ENCODE measurements at regions not wholly inside any gene's neighbourhood (a gene's known extent, or its start where the extent isn't known, plus 50 kb on each side); places are given as distances from the start of the nearest gene placed in this dataset.
"Not testable (repeated sequence)": the region's sequence is repeated elsewhere in the genome, so short reads cannot be mapped to it uniquely, and the experiment has no call there.

DNA sequence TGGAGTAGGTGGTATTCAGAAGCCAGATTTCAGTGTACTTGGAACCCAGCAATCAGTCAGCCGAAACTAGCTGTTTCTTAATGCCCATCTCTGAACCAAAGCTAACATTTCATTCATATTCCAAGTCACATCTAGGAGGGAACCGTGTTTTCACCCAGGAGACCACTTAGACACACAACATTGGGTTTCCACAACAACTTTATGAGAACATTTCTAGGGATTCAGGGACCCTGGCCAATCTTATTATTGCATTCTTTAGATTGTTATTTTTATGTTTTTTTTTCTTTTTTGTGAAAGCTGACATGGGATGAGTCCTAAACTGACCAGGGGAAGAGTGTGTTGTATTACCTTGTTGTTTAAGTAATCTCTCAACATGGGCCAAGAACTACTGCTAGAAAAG is 72.5 kb upstream of the KIAA0040 start:
- Histone ChIP-seq H3K4me3 (ENCODE audit: control insufficient read depth in 1 of 7, extremely low read depth in 1 of 7, insufficient read depth in 4 of 7, low read depth in 2 of 7, low read length in 6 of 7) (no peak overlapping the region), H3K27ac (ENCODE audit: insufficient read depth in 1 of 2, low read depth in 1 of 2, low read length in 2 of 2, poor library complexity in 1 of 2, severe bottlenecking in 2 of 2) (no peak overlapping the region), H3K36me3 (ENCODE audit: control insufficient read depth in 4 of 4, insufficient read depth in 4 of 4, low read length in 3 of 4) (no peaks in the 10 kb centered on the region), H3K4me1 (ENCODE audit: control extremely low read depth in 1 of 4, control insufficient read depth in 4 of 4, insufficient read depth in 4 of 4, low read length in 3 of 4) (no peaks in the 10 kb centered on the region), H3K27me3 (replicated peaks in 2 of 5; ENCODE audit: control insufficient read depth in 4 of 5, insufficient read depth in 5 of 5, low read length in 4 of 5) (peaks cover 0 to 3% (median 0%) of the 10 kb centered on the region in 5 experiments), H3K9me3 (ENCODE audit: control extremely low read depth in 1 of 5, control insufficient read depth in 4 of 5, insufficient read depth in 2 of 5, low read depth in 1 of 5, low read length in 4 of 5) (peaks cover 0 to 13% (median 2%) of the 10 kb centered on the region in 5 experiments)
- no peak for DNase-seq
- CTCF ChIA-PET, result no interaction called here
- WGBS (ENCODE audit: insufficient coverage), result 85% methylated on average over 2 of the region's 2 CpGs
- POLR2A ChIA-PET, result no interaction called here

GRCh38 chr1:175262621-175263020 is 70.0 kb upstream of the KIAA0040 start:
- H3K36me3 ChIP-seq (ENCODE audit: control insufficient read depth in 4 of 4, insufficient read depth in 4 of 4, low read length in 3 of 4), result no peaks in the 10 kb centered on the region
- H3K4me1 ChIP-seq (ENCODE audit: control extremely low read depth in 1 of 4, control insufficient read depth in 4 of 4, insufficient read depth in 4 of 4, low read length in 3 of 4), result no peaks in the 10 kb centered on the region
- WGBS (ENCODE audit: insufficient coverage), result no CpG with 5 or more reads among the region's 1 CpG
- peaks cover 0 to 13% (median 2%) of the 10 kb centered on the region in 5 experiments for H3K9me3 ChIP-seq (ENCODE audit: control extremely low read depth in 1 of 5, control insufficient read depth in 4 of 5, insufficient read depth in 2 of 5, low read depth in 1 of 5, low read length in 4 of 5)
- ChIA-PET CTCF (no interaction called here), POLR2A (no interaction called here)
- no peak overlapping the region for H3K27ac ChIP-seq (ENCODE audit: insufficient read depth in 1 of 2, low read depth in 1 of 2, low read length in 2 of 2, poor library complexity in 1 of 2, severe bottlenecking in 2 of 2)
- peaks cover 0 to 3% (median 0%) of the 10 kb centered on the region in 5 experiments for H3K27me3 ChIP-seq (replicated peaks in 2 of 5; ENCODE audit: control insufficient read depth in 4 of 5, insufficient read depth in 5 of 5, low read length in 4 of 5)
- DNase-seq, result no peak
- no peak overlapping the region for H3K4me3 ChIP-seq (ENCODE audit: control insufficient read depth in 1 of 7, extremely low read depth in 1 of 7, insufficient read depth in 4 of 7, low read depth in 2 of 7, low read length in 6 of 7)

DNA sequence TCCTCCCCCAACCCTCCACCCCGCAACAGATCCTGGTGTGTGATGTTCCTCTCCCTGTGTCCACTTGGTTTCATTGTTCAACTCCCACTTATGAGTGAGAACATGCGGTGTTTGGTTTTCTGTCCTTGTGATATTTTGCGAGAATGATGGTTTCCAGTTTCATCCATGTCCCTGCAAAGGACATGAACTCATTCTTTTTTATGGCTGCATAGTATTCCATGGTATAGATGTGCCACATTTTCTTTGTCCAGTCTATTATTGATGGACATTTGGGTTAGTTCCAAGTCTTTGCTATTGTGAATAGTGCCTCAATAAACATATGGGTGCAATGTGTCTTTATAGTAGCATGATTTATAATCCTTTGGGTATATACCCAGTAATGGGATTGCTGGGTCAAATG is 63.7 kb upstream of the KIAA0040 start:
- H3K9me3 ChIP-seq (ENCODE audit: control extremely low read depth in 1 of 5, control insufficient read depth in 4 of 5, insufficient read depth in 2 of 5, low read depth in 1 of 5, low read length in 4 of 5); DNase-seq; H3K27me3 ChIP-seq (replicated peaks in 2 of 5; ENCODE audit: control insufficient read depth in 4 of 5, insufficient read depth in 5 of 5, low read length in 4 of 5); POLR2A ChIA-PET; H3K27ac ChIP-seq (ENCODE audit: insufficient read depth in 1 of 2, low read depth in 1 of 2, low read length in 2 of 2, poor library complexity in 1 of 2, severe bottlenecking in 2 of 2); CTCF ChIA-PET; H3K4me1 ChIP-seq (ENCODE audit: control extremely low read depth in 1 of 4, control insufficient read depth in 4 of 4, insufficient read depth in 4 of 4, low read length in 3 of 4); H3K4me3 ChIP-seq (ENCODE audit: control insufficient read depth in 1 of 7, extremely low read depth in 1 of 7, insufficient read depth in 4 of 7, low read depth in 2 of 7, low read length in 6 of 7); H3K36me3 ChIP-seq (ENCODE audit: control insufficient read depth in 4 of 4, insufficient read depth in 4 of 4, low read length in 3 of 4): not testable (repeated sequence)
- 67% methylated on average over 3 of the region's 3 CpGs for WGBS (ENCODE audit: insufficient coverage)

DNA sequence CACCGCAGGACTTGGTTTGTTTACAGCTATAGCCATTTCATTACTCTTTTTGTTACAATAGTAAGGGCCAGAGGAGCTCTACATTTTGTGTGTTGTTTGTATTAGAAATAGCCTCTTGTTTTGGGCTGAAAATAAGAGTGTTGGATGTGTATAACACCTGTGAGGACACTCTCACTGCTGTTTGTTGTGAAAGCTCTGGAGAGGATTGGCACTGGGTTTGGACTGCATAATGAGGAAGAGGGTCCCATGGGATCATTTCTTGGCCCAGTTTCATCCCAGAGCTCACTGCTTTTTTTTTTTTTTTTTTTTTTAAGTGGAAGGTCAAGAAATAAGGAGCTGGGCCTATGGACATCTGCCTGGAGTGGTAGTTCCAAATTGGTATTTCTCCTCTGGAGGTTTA is 61.6 kb upstream of the KIAA0040 start:
- ChIA-PET CTCF (interaction anchor here (1.1 kb wide), 1 partner anchor 21 kb away, joined by 3 read pairs; no protein-coding TSS in a partner anchor), POLR2A (no interaction called here)
- peaks cover 0 to 2% (median 0%) of the 10 kb centered on the region in 5 experiments for H3K27me3 ChIP-seq (replicated peaks in 2 of 5; ENCODE audit: control insufficient read depth in 4 of 5, insufficient read depth in 5 of 5, low read length in 4 of 5)
- DNase-seq, result no peak
- H3K4me1 ChIP-seq (ENCODE audit: control extremely low read depth in 1 of 4, control insufficient read depth in 4 of 4, insufficient read depth in 4 of 4, low read length in 3 of 4), result no peaks in the 10 kb centered on the region
- no CpG with 5 or more reads among the region's 1 CpG for WGBS (ENCODE audit: insufficient coverage)
- no peak overlapping the region for H3K4me3 ChIP-seq (ENCODE audit: control insufficient read depth in 1 of 7, extremely low read depth in 1 of 7, insufficient read depth in 4 of 7, low read depth in 2 of 7, low read length in 6 of 7)
- H3K9me3 ChIP-seq (ENCODE audit: control extremely low read depth in 1 of 5, control insufficient read depth in 4 of 5, insufficient read depth in 2 of 5, low read depth in 1 of 5, low read length in 4 of 5), result peaks cover 0 to 3% (median 0%) of the 10 kb centered on the region in 5 experiments
- H3K27ac ChIP-seq (ENCODE audit: insufficient read depth in 1 of 2, low read depth in 1 of 2, low read length in 2 of 2, poor library complexity in 1 of 2, severe bottlenecking in 2 of 2), result no peak overlapping the region
- H3K36me3 ChIP-seq (ENCODE audit: control insufficient read depth in 4 of 4, insufficient read depth in 4 of 4, low read length in 3 of 4), result no peaks in the 10 kb centered on the region

DNA sequence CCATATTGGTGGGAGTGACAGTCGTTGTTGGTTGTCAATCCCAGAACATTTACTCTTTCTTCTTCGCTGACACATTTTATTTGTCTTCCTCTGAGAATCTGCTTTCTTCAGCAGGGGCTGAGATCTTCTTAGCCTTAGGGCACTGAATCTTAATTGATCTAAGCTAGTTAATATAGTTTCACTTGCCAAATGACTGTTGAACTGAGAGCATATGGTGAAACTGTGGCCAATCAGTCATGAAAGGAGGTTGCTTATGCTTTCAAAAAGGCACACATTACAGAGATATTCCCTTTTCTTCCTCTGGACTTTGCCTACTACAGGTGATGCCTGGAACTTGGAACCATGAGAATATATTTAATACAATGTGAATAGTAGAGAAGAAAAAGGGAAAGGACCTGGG is 60.0 kb upstream of the KIAA0040 start:
- CTCF ChIA-PET, result no interaction called here
- WGBS (ENCODE audit: insufficient coverage), result no CpG with 5 or more reads among the region's 2 CpGs

DNA sequence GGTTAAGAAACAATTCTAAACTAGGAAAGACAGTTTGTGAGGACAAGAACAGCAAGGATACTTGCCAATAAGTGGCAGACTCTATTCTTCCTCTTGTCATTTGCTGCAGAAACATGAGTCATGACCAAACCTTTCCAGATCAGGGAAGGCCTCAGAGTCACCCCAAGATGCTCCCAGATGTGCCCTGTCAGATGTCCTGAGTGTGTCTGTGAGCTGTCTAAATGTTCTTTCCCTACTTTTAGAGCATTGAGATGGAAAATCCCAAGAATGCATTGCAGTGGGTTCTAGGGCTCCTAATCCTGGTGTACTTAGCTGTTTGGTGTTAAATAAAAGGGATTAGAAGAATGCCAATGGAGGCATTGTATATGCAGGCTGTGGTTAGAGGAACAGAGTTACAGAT is 57.5 kb upstream of the KIAA0040 start:
- ChIA-PET POLR2A (no interaction called here), CTCF (no interaction called here)
- Histone ChIP-seq H3K27me3 (replicated peaks in 2 of 5; ENCODE audit: control insufficient read depth in 4 of 5, insufficient read depth in 5 of 5, low read length in 4 of 5) (peaks cover 0 to 2% (median 0%) of the 10 kb centered on the region in 5 experiments), H3K4me1 (ENCODE audit: control extremely low read depth in 1 of 4, control insufficient read depth in 4 of 4, insufficient read depth in 4 of 4, low read length in 3 of 4) (no peaks in the 10 kb centered on the region), H3K36me3 (ENCODE audit: control insufficient read depth in 4 of 4, insufficient read depth in 4 of 4, low read length in 3 of 4) (no peaks in the 10 kb centered on the region), H3K4me3 (ENCODE audit: control insufficient read depth in 1 of 7, extremely low read depth in 1 of 7, insufficient read depth in 4 of 7, low read depth in 2 of 7, low read length in 6 of 7) (no peak overlapping the region), H3K27ac (ENCODE audit: insufficient read depth in 1 of 2, low read depth in 1 of 2, low read length in 2 of 2, poor library complexity in 1 of 2, severe bottlenecking in 2 of 2) (no peak overlapping the region), H3K9me3 (ENCODE audit: control extremely low read depth in 1 of 5, control insufficient read depth in 4 of 5, insufficient read depth in 2 of 5, low read depth in 1 of 5, low read length in 4 of 5) (peaks cover 0 to 7% (median 0%) of the 10 kb centered on the region in 5 experiments)
- no peak for DNase-seq

More for the DNA sequence above, 60.0 kb upstream of the KIAA0040 start:
- Histone ChIP-seq H3K27me3 (replicated peaks in 2 of 5; ENCODE audit: control insufficient read depth in 4 of 5, insufficient read depth in 5 of 5, low read length in 4 of 5) (peaks cover 0 to 2% (median 0%) of the 10 kb centered on the region in 5 experiments), H3K9me3 (ENCODE audit: control extremely low read depth in 1 of 5, control insufficient read depth in 4 of 5, insufficient read depth in 2 of 5, low read depth in 1 of 5, low read length in 4 of 5) (peaks cover 0 to 3% (median 0%) of the 10 kb centered on the region in 5 experiments), H3K27ac (ENCODE audit: insufficient read depth in 1 of 2, low read depth in 1 of 2, low read length in 2 of 2, poor library complexity in 1 of 2, severe bottlenecking in 2 of 2) (no peak overlapping the region), H3K4me1 (ENCODE audit: control extremely low read depth in 1 of 4, control insufficient read depth in 4 of 4, insufficient read depth in 4 of 4, low read length in 3 of 4) (no peaks in the 10 kb centered on the region), H3K36me3 (ENCODE audit: control insufficient read depth in 4 of 4, insufficient read depth in 4 of 4, low read length in 3 of 4) (no peaks in the 10 kb centered on the region), H3K4me3 (ENCODE audit: control insufficient read depth in 1 of 7, extremely low read depth in 1 of 7, insufficient read depth in 4 of 7, low read depth in 2 of 7, low read length in 6 of 7) (no peak overlapping the region)
- no peak for DNase-seq
- POLR2A ChIA-PET, result no interaction called here

DNA sequence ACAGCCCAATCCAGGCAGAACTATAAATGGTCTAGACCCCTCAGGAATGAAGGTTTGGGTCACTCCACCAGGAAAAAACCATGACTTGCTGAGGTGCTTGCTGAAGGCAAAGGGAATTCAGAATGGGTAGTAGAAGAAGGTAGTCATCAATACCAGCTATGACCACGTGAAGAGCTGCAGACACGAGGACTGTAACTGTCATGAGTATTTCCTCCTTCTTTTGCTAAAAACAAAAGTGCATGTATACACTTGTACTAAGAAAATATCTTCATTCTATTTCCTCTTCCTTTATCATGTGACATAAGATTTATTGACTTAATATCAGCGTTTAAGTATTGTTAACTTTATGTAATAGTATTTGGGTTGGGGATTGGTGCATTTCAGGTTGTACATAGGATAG is 55.5 kb upstream of the KIAA0040 start:
- POLR2A ChIA-PET; H3K27ac ChIP-seq (ENCODE audit: insufficient read depth in 1 of 2, low read depth in 1 of 2, low read length in 2 of 2, poor library complexity in 1 of 2, severe bottlenecking in 2 of 2): not testable (repeated sequence)

More for the DNA sequence above, 55.5 kb upstream of the KIAA0040 start:
- CTCF ChIA-PET; H3K4me1 ChIP-seq (ENCODE audit: control extremely low read depth in 1 of 4, control insufficient read depth in 4 of 4, insufficient read depth in 4 of 4, low read length in 3 of 4); DNase-seq; H3K4me3 ChIP-seq (ENCODE audit: control insufficient read depth in 1 of 7, extremely low read depth in 1 of 7, insufficient read depth in 4 of 7, low read depth in 2 of 7, low read length in 6 of 7); H3K27me3 ChIP-seq (replicated peaks in 2 of 5; ENCODE audit: control insufficient read depth in 4 of 5, insufficient read depth in 5 of 5, low read length in 4 of 5); H3K36me3 ChIP-seq (ENCODE audit: control insufficient read depth in 4 of 4, insufficient read depth in 4 of 4, low read length in 3 of 4): not testable (repeated sequence)
- WGBS (ENCODE audit: insufficient coverage), result no CpG with 5 or more reads among the region's 3 CpGs
- peaks cover 0 to 13% (median 4%) of the 10 kb centered on the region in 5 experiments for H3K9me3 ChIP-seq (ENCODE audit: control extremely low read depth in 1 of 5, control insufficient read depth in 4 of 5, insufficient read depth in 2 of 5, low read depth in 1 of 5, low read length in 4 of 5)

Data from common myeloid progenitor, CD34-positive (primary cell).